ENCODE measurements at regions not wholly inside any gene's neighbourhood (a gene's known extent, or its start where the extent isn't known, plus 50 kb on each side); places are given as distances from the start of the nearest gene placed in this dataset.

- TF ChIP-seq RCOR2 (CRISPR knock-in tag; IDR thresholded peaks at IDR 0.05) (0 out of 2 replicates have a peak, but pooled peaks have one; percentile 20), HINFP (CRISPR knock-in tag; IDR thresholded peaks at IDR 0.05; ENCODE audit: low read depth) (no peak), PAXIP1 (CRISPR knock-in tag; conservative IDR thresholded peaks at IDR 0.05) (peak; percentile 87), HOMEZ (CRISPR knock-in tag; IDR thresholded peaks at IDR 0.05; ENCODE audit: low read depth) (peak; percentile 97), MIER3 (CRISPR knock-in tag; IDR thresholded peaks at IDR 0.05; ENCODE audit: borderline replicate concordance) (peak; percentile 83), ZNF263 (CRISPR knock-in tag; IDR thresholded peaks at IDR 0.05) (peak; percentile 86), KDM6A (CRISPR knock-in tag; IDR thresholded peaks at IDR 0.05; ENCODE audit: low read depth) (peak; percentile 44; the same call in 1 of the 2 replicates), ZNF34 (CRISPR knock-in tag; IDR thresholded peaks at IDR 0.05; ENCODE audit: borderline replicate concordance) (no peak), ZNF614 (CRISPR knock-in tag; IDR thresholded peaks at IDR 0.05; ENCODE audit: borderline replicate concordance) (no peak; the same call in 1 of the 2 replicates), ZNF792 (CRISPR knock-in tag; IDR thresholded peaks at IDR 0.05) (peak; percentile 98), PREB (CRISPR knock-in tag; IDR thresholded peaks at IDR 0.05) (no peak), CREB1 (IDR thresholded peaks at IDR 0.05) (peak; percentile 58; the same call in 1 of the 2 replicates), CREB1 (CRISPR knock-in tag; IDR thresholded peaks at IDR 0.05) (peak; percentile 46; the same call in 1 of the 2 replicates), FOSL1 (CRISPR knock-in tag; IDR thresholded peaks at IDR 0.05; ENCODE audit: borderline replicate concordance) (peak; percentile 95), GATAD1 (CRISPR knock-in tag; IDR thresholded peaks at IDR 0.05) (peak; percentile 60; the same call in 1 of the 2 replicates), ZNF644 (CRISPR knock-in tag; IDR thresholded peaks at IDR 0.05; ENCODE audit: low read depth) (peak; percentile 86), ATF7 (IDR thresholded peaks at IDR 0.05) (peak; percentile 33; the same call in 1 of the 2 replicates), ATF7 (CRISPR knock-in tag; IDR thresholded peaks at IDR 0.05) (peak; percentile 48; the same call in 1 of the 2 replicates), ZNF367 (CRISPR knock-in tag; IDR thresholded peaks at IDR 0.05; ENCODE audit: borderline replicate concordance) (no peak), ZNF574 (CRISPR knock-in tag; IDR thresholded peaks at IDR 0.05) (peak; percentile 60), ZSCAN22 (CRISPR knock-in tag; IDR thresholded peaks at IDR 0.05) (0 out of 2 replicates have a peak, but pooled peaks have one; percentile 63)
These were observed 80.5 kb upstream of the MBNL2 start (continued) for GRCh38 chr13:97141564-97142005.
